Skeletal muscle cell (primary cell): ENCODE measurements at regions not wholly inside any gene's neighbourhood (a gene's known extent, or its start where the extent isn't known, plus 50 kb on each side); places are given as distances from the start of the nearest gene placed in this dataset.
"Not testable (repeated sequence)": the region's sequence is repeated elsewhere in the genome, so short reads cannot be mapped to it uniquely, and the experiment has no call there.

ENCODE experiments used
- DNase-seq: peaks from one replicate; pipeline ENCODE4 v3.0.0-alpha.2; 2010; ENCODE audit warnings: low read depth
- H3K4me3 ChIP-seq: 2 replicates; pipeline ENCODE4 v1.5.1; 2011; ENCODE audit warnings: low read depth, mild to moderate bottlenecking, control low read depth, low read length, moderate library complexity

DNA sequence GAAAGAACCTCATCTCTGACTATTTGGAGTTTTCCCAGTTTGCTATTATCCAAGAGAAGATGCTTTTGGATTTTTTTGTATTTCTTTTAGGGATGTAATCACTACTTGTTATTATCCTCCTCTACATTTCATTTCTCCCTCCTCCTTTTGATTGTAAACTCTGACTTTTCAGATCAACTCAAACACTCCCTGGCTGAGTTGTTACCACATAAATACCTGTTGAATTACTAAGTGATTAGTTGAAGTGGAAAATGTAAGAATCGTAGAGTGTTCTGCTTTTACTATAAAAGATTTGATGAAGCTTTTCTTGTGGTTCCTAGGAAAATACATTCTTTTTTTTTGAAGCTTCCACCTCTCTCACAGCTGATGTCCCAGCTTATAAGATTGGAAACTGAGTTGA lies 164.1 kb upstream of the C1GALT1 start:
- DNase-seq: no peak
- H3K4me3 ChIP-seq: no peak overlapping the region

DNA sequence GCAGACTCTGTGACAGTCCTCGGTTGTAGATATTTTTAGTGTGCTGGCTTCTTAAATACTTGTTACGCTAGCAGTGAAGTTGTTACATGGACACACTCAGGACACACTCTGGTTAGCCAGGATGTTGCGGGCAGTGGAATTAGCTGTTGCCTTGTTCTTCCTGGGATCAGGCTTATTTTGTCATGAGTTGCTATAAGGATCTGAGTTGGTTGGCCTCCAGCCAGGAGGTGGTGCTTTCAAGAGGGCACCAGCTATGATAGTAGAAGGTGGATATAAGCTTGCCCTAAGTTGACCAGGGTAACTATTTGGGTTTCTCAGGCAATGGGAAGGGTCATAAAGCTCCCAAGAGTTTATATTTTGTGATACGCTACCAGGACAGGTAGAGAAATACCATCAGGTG lies 150.1 kb upstream of the C1GALT1 start:
- H3K4me3 ChIP-seq: no peak overlapping the region
- no peak for DNase-seq

DNA sequence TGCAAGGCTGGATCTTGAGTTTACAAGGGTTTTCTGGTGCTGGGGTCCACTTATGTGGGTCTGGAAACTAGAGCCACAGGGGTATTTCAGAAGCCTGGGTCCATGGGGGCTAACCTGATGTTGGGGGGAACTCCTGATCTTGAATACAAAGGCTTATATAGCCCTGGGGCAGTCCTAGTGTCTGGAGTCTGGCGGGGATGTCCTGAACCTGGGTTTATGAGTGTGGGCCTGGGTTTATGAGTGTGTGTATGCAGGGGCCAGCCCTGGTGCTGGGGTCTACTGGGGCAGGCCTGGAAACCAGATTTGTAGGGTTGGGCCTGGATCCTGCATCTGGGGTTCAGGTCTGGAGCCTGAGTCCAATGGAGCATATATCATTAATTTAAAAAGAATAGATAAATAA lies 146.5 kb upstream of the C1GALT1 start:
- H3K4me3 ChIP-seq: no peak overlapping the region
- DNase-seq: no peak

DNA sequence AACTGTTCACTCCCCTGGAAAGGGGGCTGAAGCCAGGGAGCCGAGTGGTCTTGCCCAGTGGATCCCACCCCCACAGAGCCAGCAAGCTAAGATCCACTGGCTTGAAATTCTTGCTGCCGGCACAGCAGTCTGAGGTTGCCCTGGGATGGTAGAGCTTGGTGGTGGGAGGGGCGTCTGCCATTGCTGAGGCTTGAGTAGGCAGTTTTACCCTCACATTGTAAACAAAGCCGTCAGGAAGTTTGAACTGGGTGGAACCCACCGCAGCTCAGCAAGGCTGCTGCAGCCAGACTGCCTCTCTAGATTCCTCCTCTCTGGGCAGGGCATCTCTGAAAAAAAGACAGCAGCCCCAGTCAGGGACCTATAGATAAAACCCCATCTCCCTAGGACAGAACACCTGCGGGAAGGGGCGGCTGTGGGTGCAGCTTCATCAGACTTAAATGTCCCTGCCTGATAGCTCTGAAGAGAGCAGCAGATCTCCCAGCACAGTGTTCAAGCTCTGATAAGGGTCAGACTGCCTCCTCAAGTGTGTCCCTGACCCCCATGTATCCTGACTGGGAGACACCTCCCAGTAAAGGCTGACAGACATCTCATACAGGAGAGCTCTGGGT lies 140.0 kb upstream of the C1GALT1 start:
- not testable (repeated sequence) for H3K4me3 ChIP-seq

DNA sequence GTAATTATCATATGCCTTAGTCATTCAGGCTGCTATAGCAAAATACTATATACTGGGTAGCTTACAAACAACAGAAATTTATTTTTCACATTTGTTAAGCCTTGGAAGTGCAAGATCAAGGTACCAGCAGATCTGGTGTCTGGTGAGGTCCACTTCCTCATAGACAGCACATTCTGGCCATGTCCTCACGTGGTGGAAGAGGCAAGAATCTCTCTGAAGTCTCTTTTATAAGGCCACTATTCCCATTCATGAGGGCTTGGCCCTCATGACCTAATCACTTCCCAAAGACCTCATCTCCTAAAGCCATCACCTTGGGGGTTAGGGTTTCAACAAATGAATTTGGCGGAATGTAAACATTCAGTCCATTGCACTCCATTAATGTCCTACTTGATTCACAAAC lies 137.5 kb upstream of the C1GALT1 start:
- no peak overlapping the region for H3K4me3 ChIP-seq
- DNase-seq: no peak

More for the DNA sequence above, 140.0 kb upstream of the C1GALT1 start:
- not testable (repeated sequence) for DNase-seq

DNA sequence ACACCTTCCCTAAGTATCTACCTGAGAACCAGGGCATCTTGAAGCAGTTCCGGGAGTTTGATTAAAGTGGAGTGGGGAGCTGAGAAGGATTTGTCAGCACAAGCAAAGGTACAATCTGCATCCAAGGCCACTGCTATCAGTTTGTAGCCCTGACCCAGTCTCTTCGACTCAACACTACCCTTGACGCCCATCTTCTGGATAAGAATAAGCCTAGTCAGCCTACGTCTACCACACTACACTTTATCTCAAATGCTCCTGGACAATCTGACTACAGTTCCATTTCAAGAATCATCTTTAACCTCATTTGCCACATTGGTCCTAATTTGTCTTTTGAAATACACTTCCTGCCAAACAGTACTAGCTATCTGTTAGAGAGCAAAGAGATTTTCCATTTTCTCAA lies 134.1 kb upstream of the C1GALT1 start:
- no peak overlapping the region for H3K4me3 ChIP-seq
- DNase-seq: no peak

DNA sequence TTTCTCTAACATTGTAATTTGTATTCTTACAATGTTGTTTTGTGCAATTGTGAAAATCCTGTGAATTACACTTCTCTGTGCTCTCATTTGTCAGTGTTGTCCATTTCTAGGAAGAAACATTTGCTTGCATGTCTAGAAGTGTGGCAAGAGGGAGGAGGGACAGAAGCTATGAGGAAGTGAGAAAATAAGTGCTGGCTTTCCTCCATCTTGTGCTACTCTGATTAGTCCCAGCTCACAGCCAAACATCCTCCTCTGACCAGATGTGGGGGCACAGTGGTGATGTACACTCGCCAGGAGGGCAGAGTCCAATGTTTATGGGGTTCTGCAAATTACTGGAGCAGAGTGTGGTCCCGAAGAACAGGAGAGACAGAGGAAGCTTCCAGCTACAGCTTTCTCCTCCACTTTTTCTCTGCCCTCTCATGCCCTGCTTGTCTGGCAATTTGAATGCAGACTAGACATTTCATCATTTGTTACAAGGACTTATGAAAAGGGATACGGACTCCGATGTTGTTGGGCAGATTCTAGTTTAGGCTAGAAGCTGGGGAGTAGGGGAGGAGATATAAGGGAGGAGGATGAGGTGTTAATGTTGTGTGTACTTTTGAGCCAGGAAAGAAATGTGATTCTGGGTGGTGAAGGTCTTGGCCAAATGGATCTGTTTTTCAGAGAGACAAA lies 131.0 kb upstream of the C1GALT1 start:
- no peak overlapping the region for H3K4me3 ChIP-seq
- DNase-seq: no peak

DNA sequence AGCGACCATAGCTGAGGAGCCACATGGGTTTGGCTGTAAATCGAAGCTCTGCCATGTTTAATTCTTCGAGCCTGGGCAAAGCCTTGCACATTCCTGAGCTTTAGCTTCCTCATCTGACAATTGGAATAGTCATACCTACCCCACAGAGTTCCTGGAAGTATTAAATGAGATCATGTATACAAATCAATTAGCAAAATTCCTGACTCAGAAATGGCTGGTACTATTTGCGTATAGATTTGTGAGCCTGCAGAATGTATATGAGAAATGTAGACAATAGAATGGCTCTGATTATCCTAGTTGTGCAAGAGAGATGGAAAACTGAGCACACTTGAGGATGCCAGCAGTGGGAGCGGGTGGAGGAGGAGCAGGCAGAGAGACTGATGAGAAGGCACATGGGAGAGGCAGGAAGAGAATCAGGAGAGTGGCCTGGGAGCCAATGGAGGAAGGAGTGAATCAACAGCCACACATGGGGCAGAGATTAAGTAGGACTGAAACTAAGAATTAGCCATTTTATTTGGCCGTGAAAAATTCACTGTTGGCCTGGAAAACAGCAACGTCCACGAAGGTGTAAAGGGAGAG lies 128.0 kb upstream of the C1GALT1 start:
- H3K4me3 ChIP-seq: no peak overlapping the region
- DNase-seq: no peak

DNA sequence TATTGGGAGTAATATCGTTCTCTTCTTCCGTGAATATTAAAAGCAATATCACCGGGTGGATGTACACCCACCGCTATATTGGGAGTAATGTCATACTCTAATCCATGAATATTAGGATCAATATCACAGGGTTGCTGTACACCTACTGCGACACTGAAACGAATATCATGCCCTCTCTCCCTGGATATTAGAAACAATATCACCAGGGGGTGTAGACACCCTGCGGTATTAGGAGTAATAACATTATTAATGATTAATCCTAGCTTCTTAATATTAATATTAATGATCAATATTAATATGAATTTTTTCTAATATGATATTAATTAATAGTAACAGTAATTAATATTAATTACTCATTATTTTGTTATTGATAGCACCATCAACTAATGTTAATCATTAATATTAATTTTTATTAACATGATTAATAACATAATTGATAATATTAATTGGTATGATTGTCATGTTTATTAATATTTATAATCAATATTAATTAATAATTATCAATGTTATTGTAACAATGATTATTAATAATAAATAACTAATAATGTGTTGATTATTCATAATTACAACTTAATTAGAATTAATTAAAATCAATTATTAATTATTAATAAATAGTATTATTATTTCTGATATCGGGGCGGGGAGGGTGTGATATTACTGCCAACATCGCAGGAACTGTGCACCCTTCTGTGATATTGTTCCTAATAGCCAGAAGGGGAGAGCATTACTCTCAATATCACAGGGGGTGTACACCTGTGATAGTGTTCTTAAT lies 121.3 kb upstream of the C1GALT1 start:
- DNase-seq: no peak
- H3K4me3 ChIP-seq: no peak overlapping the region

DNA sequence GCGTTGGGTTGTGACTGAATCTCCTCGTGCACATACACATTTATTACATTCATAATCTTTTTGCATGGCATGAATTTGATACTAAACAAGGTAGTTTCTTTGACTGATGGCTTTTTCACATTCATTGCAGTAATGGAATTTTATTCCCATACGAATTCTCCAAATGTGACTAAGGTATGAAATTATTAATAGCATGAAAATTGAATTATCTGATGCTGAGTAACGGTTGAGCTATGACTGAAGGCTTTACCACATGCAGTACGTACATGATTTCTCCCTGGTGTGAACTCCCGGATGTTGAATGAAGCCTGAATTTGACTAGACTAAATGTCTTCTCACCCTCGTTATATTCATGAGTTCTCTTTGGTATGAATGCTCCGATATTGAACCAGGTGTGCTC lies 104.4 kb upstream of the C1GALT1 start:
- H3K4me3 ChIP-seq: no peak overlapping the region
- no peak for DNase-seq

DNA sequence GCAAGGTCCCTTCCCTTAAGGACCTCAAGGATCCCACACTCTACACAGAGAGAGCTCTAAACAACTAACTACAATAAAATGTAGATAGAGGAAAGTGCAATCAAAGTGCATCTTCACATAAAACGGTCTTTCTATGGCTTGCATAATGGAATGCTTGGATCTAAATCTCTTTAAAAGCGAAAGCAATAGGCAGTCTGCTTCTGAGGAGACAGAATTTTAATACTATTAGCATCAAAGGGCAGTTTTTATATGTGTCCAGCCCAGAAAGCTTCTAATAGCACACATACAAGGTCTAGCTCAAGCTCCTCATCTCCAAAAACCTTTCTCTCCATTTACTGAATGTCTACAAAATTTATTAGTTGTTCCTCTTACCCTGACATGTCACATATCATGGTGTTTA lies 101.5 kb upstream of the C1GALT1 start:
- no peak for DNase-seq
- H3K4me3 ChIP-seq: no peak overlapping the region

DNA sequence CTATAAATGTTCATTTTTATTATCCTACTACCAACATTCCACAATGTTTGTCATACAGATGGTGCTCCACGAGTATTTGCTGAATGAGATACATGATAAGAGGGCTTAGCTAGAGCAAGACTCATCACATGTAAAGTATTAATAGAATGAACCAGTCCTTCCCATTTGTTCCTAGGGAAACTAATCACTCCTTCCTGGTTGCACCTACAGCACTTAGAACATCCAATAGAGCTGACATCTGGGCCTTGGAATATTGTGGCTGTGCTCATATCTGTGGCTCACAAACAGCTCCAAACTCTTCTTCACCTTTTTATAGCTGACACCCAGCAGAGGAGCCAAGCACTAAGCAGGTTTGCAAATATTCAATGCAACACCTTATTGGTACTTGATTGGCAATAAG lies 91.9 kb upstream of the C1GALT1 start:
- no peak for DNase-seq
- no peak overlapping the region for H3K4me3 ChIP-seq

DNA sequence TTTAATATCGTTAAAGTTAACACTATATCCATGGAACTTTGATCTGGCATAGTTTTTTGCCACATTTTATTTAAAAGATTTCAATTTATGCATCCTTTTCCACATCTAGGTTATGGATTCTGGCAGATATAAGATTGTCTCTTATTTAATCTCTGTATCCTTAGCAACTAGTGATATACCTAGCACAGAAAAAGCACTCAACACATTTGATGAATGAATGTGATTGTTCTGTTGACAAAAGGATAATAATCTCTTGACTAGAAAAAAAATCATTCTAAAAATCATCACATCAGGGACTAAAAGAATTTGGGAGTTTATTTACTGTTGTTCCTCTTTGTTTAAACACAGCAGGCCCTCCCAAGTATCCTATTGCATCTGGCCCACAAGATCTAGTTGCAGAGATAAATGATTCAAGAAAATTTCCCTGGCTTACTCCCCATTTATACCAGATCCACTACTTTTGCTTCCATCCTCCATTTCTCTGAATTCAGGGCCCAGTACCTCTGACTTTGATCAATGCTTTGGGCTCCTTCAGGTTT lies 84.0 kb upstream of the C1GALT1 start:
- no peak overlapping the region for H3K4me3 ChIP-seq
- no peak for DNase-seq

DNA sequence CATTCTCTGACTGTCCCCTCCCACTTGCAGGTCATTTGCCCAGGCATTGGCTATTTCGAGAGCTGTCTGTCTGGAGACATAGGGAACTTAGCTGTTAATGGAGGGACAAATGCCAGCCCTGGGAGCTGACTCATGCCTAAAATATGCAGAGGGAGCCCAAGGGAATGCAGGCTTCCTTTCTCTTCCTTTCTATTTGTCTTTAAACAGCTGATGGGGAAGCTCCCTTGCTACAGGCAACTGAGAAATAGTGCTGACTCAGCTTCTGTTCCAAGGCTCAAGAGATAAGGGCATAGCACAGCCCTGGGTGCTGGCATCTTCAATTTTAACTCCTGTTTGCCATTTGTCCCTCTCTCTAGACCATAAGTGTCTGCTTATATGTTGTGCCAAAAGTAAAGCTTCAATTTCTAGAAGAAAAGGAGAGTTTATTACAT lies 82.7 kb upstream of the C1GALT1 start:
- DNase-seq: peak; percentile 89
- H3K4me3 ChIP-seq: no peak overlapping the region

DNA sequence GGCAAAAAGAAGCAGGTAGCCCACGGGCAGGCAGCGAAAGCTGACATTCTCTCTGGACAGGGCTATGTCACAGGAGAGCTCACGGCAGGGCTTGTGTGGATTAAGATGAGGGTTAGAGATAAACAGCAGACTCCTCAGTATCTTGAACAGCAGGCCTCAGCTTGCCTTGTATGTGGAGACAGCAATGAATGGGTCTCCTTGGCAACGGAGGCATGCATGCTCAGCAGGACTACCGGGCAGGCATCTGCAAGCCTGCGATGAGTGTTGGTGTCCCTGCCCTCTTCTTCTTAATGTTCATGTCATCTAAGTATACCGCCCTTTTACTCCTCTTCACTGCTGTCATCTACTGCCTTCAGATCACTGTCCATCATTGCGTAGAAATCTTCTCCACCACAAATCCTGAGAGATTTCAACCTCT lies 81.9 kb upstream of the C1GALT1 start:
- H3K4me3 ChIP-seq: no peak overlapping the region
- DNase-seq: no peak

DNA sequence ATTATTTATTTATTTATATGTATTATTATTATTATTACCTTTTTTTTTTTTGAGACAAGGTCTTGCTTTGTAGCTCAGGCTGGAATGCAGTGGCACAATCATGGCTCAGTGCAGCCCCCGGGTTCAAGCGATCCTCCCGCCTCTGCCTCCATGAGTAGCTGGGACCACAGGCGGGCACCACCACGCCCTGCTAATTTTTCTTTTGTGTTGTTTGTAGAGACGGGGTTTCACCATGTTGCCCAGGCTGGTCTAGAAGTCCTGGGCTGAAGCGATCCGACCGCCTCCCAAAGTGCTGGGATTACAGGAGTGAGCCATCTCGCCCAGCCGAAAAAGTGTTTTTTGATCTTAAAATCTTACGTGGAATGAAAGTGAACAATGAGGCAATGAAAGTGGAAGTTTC lies 79.4 kb upstream of the C1GALT1 start:
- no peak overlapping the region for H3K4me3 ChIP-seq
- DNase-seq: no peak

DNA sequence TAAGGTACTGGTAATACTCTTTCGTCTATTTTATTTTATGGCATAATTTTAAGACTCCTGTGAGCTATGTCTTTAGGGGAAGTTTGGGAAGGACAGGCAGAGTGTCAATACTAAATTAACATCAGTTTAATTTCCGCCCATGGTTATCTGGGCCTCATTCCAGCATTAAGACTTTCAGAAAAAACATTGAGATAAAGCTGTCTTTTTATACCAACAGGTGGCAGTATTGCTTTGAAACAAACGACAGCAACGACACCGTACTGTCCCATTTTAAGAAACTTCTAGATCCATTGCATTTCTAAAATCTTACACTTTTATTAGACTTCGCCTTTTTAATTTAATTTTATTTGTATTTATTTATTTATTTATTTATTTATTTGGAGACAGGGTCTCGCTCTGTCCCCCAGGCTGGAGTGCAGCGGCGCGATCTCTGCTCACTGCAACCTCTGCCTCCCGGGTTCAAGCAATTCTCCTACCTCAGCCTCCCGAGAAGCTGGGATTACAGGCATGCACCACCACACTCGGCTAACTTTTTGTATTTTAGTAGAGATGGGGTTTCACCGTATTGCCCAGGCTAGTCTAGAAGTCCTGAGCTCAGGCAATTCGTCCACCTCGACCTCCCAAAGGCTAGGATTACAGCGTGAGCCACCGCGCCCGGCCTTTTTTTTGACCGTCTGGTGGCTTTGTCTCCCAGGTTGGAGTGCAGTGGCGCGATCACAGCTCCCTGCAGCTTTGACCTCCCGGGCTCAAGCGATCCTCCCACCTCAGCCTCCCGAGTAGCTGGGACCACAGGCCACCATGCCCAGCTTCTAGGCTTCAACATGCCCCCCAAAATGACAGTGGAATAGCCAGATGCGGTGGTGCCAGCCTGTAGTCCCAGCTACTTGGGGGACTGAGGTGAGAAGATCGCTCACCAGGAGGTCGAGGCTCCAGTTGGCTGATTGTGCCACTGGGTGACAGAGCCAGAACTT lies 78.7 kb upstream of the C1GALT1 start:
- peak; percentile 44 for DNase-seq

DNA sequence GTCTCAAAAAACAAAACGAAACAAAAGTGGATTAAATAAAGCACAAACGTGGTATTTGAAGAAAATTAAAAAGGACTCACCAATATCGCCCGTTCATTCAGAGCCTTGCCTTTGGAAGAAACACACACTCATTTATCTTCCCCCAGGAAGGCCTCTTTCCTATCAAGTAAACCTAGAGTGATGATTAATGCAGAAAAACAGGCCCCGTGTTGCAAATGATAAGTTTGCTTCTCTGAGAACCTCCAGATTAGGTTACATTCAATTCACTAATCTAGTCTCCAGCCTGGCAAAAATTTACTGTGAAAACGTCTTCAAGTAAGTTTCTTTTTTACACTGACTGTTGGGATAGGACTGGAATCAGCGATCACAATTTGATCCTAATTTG lies 78.0 kb upstream of the C1GALT1 start:
- H3K4me3 ChIP-seq: no peak overlapping the region
- DNase-seq: no peak

More for the DNA sequence above, 78.7 kb upstream of the C1GALT1 start:
- no peak overlapping the region for H3K4me3 ChIP-seq

DNA sequence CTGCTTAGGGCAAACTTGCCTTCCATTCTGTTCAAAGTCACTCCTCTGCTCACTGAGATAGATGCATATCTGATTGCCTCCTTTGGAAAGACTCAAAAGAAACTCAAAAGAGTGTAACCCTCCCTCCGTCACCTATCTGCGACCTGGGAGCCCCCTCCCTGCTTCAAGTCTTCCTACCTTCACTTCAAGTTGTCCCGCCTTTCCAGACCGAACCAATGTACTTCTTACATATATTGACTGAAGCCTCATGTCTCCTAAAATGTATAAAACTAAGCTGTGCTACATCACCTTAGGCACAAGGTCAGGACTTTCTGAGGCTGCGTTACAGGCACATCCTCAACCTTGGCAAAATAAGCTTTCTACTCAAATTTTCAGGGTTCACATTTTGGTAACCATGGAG lies 77.4 kb upstream of the C1GALT1 start:
- H3K4me3 ChIP-seq: no peak overlapping the region
- DNase-seq: no peak
